ENCODE measurements at regions not wholly inside any gene's neighbourhood (a gene's known extent, or its start where the extent isn't known, plus 50 kb on each side); places are given as distances from the start of the nearest gene placed in this dataset.

DNA sequence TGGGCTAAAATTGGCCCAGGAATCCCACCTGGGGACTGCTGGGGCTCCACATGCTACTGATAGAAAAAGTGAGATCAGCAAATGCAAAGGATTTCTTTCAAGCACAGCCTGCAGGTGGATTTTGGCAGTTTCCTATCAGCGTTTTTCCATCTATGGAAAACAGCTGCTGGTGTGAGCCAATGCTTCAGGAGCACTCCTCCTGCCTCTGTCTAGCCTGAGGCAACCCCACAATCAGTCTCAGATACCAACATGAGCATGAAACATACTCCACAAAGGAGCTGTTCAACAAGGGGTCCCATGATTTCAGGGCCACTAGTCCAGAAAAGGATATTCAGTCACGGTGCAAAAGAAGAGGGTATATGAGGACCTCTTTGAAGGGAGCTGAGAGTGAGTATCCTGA is 311.5 kb upstream of the THBS1 start (continued):
- TF ChIP-seq, protein P1, sequence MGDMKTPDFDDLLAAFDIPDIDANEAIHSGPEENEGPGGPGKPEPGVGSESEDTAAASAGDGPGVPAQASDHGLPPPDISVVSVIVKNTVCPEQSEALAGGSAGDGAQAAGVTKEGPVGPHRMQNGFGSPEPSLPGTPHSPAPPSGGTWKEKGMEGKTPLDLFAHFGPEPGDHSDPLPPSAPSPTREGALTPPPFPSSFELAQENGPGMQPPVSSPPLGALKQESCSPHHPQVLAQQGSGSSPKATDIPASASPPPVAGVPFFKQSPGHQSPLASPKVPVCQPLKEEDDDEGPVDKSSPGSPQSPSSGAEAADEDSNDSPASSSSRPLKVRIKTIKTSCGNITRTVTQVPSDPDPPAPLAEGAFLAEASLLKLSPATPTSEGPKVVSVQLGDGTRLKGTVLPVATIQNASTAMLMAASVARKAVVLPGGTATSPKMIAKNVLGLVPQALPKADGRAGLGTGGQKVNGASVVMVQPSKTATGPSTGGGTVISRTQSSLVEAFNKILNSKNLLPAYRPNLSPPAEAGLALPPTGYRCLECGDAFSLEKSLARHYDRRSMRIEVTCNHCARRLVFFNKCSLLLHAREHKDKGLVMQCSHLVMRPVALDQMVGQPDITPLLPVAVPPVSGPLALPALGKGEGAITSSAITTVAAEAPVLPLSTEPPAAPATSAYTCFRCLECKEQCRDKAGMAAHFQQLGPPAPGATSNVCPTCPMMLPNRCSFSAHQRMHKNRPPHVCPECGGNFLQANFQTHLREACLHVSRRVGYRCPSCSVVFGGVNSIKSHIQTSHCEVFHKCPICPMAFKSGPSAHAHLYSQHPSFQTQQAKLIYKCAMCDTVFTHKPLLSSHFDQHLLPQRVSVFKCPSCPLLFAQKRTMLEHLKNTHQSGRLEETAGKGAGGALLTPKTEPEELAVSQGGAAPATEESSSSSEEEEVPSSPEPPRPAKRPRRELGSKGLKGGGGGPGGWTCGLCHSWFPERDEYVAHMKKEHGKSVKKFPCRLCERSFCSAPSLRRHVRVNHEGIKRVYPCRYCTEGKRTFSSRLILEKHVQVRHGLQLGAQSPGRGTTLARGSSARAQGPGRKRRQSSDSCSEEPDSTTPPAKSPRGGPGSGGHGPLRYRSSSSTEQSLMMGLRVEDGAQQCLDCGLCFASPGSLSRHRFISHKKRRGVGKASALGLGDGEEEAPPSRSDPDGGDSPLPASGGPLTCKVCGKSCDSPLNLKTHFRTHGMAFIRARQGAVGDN (CRISPR knock-in tag; IDR thresholded peaks at IDR 0.05) = no peak
- TF ChIP-seq, protein P2, sequence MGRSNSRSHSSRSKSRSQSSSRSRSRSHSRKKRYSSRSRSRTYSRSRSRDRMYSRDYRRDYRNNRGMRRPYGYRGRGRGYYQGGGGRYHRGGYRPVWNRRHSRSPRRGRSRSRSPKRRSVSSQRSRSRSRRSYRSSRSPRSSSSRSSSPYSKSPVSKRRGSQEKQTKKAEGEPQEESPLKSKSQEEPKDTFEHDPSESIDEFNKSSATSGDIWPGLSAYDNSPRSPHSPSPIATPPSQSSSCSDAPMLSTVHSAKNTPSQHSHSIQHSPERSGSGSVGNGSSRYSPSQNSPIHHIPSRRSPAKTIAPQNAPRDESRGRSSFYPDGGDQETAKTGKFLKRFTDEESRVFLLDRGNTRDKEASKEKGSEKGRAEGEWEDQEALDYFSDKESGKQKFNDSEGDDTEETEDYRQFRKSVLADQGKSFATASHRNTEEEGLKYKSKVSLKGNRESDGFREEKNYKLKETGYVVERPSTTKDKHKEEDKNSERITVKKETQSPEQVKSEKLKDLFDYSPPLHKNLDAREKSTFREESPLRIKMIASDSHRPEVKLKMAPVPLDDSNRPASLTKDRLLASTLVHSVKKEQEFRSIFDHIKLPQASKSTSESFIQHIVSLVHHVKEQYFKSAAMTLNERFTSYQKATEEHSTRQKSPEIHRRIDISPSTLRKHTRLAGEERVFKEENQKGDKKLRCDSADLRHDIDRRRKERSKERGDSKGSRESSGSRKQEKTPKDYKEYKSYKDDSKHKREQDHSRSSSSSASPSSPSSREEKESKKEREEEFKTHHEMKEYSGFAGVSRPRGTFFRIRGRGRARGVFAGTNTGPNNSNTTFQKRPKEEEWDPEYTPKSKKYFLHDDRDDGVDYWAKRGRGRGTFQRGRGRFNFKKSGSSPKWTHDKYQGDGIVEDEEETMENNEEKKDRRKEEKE (IDR thresholded peaks at IDR 0.05) = no peak
- no peak for TF ChIP-seq PCBP2 (optimal IDR thresholded peaks at IDR 0.05; ENCODE audit: low read depth, low read length, poor library complexity, severe bottlenecking)
- TF ChIP-seq, protein P3, sequence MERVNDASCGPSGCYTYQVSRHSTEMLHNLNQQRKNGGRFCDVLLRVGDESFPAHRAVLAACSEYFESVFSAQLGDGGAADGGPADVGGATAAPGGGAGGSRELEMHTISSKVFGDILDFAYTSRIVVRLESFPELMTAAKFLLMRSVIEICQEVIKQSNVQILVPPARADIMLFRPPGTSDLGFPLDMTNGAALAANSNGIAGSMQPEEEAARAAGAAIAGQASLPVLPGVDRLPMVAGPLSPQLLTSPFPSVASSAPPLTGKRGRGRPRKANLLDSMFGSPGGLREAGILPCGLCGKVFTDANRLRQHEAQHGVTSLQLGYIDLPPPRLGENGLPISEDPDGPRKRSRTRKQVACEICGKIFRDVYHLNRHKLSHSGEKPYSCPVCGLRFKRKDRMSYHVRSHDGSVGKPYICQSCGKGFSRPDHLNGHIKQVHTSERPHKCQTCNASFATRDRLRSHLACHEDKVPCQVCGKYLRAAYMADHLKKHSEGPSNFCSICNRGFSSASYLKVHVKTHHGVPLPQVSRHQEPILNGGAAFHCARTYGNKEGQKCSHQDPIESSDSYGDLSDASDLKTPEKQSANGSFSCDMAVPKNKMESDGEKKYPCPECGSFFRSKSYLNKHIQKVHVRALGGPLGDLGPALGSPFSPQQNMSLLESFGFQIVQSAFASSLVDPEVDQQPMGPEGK (CRISPR knock-in tag; IDR thresholded peaks at IDR 0.05) = no peak
- TF ChIP-seq TRIM24 (CRISPR knock-in tag; IDR thresholded peaks at IDR 0.05) = no peak
- TF ChIP-seq IRX3 (CRISPR knock-in tag; IDR thresholded peaks at IDR 0.05; ENCODE audit: borderline replicate concordance, low read depth) = no peak
- no peak for TF ChIP-seq ZNF572 (CRISPR knock-in tag; IDR thresholded peaks at IDR 0.05)
- TF ChIP-seq ARID2 (CRISPR knock-in tag; IDR thresholded peaks at IDR 0.05; ENCODE audit: borderline replicate concordance) = no peak
- TF ChIP-seq PTBP1 (IDR thresholded peaks at IDR 0.05; ENCODE audit: low read depth, low read length, poor library complexity, severe bottlenecking) = no peak
- no peak for TF ChIP-seq SKI (IDR thresholded peaks at IDR 0.05; ENCODE audit: partially characterized antibody)
